Fibroblast of mammary gland (primary cell): ENCODE measurements at regions not wholly inside any gene's neighbourhood (a gene's known extent, or its start where the extent isn't known, plus 50 kb on each side); places are given as distances from the start of the nearest gene placed in this dataset.

Experiments
- DNase-seq: peaks from one replicate; pipeline ENCODE4 v3.0.0-alpha.2; 2010; ENCODE audit warnings: low read depth
- H3K4me3 ChIP-seq: 2 replicates; pipeline ENCODE4 v1.5.1; 2011; ENCODE audit warnings: low read depth, mild to moderate bottlenecking, low read length, moderate library complexity; ENCODE audit not compliant: control insufficient read depth
- TF ChIP-seq, protein P1 (sequence below): conservative IDR thresholded peaks from 2 replicates; pipeline ENCODE4 v1.5.1; 2011; ENCODE audit warnings: low read depth, low read length, inconsistent platforms; ENCODE audit not compliant: control insufficient read depth, insufficient read depth

DNA sequence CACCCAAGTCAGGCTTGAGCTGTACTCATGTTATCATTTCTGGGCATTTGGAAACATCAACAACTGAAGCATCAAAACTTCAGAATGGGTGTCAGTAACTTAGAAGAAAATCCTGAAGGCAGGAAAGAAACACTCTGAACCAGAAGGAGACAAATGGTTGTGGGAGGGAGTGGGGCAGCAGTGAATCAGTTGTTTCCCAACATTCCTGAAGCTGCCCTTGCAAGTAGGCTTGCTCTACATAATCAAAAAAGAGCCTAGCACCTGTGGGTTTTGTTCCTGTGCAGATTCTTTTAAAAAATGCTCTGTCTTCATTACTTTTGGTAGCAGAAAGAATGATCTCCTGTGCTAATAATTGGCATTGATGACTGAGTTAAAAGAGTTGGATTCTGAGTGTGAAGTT is 424.2 kb upstream of the GRIA1 start:
- no peak for DNase-seq
- TF ChIP-seq, protein P1, sequence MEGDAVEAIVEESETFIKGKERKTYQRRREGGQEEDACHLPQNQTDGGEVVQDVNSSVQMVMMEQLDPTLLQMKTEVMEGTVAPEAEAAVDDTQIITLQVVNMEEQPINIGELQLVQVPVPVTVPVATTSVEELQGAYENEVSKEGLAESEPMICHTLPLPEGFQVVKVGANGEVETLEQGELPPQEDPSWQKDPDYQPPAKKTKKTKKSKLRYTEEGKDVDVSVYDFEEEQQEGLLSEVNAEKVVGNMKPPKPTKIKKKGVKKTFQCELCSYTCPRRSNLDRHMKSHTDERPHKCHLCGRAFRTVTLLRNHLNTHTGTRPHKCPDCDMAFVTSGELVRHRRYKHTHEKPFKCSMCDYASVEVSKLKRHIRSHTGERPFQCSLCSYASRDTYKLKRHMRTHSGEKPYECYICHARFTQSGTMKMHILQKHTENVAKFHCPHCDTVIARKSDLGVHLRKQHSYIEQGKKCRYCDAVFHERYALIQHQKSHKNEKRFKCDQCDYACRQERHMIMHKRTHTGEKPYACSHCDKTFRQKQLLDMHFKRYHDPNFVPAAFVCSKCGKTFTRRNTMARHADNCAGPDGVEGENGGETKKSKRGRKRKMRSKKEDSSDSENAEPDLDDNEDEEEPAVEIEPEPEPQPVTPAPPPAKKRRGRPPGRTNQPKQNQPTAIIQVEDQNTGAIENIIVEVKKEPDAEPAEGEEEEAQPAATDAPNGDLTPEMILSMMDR, result no peak
- no peak overlapping the region for H3K4me3 ChIP-seq

DNA sequence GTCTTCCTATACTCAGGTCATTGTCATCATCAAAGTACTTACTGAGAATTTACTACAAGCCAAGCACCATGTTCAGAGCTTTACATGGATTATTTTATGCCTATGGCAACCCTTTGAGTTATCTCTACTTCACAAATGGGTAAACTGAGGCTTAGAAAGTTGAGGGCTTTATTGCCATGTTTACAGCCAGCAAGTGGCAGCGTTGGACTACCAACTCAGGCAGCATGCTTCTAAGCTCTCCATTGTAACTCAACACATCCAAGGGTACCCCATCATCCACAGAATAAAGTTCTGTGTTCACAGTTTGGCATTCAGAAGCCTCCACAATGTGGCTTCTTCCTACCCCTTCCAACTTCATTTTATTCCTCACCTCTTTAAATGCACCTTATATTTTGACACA is 422.6 kb upstream of the GRIA1 start:
- TF ChIP-seq, protein P1, result no peak
- DNase-seq, result no peak
- no peak overlapping the region for H3K4me3 ChIP-seq

DNA sequence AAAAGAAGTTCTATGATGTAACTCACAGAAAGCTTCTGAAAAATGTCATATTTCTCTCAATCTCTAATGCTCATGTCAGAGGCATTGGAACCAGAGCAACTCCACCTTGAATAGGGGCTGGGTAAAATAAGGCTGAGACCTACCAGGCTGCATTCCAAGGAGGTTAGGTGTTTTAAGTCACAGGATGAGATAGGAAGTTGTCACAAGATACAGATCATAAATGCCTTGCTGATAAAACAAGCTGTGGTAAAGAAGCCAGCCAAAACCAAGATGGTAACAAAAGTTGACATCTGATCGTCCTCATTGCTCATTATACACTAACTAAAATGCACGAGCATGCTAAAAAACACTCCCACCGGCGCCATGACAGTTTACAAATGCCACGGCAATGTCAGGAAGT is 411.1 kb upstream of the GRIA1 start:
- TF ChIP-seq, protein P1, result no peak
- no peak overlapping the region for H3K4me3 ChIP-seq
- DNase-seq, result no peak

DNA sequence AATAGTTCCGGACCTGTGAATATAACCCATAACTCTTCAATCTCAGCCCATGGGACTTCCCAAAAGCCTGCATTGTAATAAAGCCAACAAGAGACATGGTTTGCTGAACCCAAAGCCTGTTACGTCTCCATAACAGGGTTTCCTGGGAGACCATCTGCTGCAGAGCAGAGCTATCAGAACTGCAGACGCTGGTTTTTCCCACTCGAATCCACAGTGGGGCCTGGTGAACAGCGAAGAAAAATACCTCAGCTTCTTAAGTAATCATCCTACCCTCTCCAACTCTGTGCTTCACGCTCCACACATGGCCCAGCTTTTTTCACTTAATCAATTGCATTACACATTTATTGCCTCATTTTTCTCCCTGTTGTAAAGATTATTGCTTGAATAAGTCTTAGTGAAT is 409.5 kb upstream of the GRIA1 start:
- TF ChIP-seq, protein P1, result no peak
- no peak overlapping the region for H3K4me3 ChIP-seq
- DNase-seq, result peak; percentile 5

DNA sequence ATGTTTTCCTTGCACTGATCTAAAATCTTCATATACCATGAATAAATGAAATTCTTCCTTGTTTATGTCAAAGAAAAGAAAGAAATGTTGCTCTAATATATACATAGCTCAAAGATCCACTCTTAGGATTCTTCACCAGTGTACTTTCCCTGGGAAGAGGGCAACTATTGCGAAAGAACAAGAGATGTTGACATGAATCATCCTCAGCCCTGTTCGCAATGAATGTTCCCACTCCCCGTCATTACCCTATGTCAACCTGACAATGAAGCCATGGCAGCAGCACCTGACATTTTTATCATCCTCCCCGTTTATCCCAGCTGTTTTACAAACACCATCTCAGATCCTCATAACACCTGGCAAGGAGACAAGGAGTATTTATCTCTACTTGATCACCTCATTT is 409.1 kb upstream of the GRIA1 start:
- TF ChIP-seq, protein P1, result no peak
- peak; percentile 41 for DNase-seq
- no peak overlapping the region for H3K4me3 ChIP-seq

DNA sequence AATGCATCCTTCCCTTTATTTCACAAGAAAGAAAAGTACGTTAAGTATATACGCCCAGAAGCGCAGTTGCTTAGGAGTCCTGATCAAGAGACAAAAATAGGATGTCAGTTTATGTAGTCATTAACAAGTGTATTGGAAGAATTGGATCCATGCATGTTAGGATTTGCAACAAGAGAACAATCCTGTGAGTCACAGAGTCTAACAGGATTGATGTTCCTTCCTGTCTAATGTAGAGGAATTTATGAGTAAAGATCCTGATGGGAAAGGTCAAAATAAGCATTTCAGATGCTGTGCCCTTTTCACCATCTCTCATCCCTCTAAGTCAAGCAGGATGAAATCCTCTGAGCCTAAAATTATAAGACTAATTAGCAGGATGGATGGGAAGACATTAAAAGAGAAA is 406.0 kb upstream of the GRIA1 start:
- no peak for DNase-seq

DNA sequence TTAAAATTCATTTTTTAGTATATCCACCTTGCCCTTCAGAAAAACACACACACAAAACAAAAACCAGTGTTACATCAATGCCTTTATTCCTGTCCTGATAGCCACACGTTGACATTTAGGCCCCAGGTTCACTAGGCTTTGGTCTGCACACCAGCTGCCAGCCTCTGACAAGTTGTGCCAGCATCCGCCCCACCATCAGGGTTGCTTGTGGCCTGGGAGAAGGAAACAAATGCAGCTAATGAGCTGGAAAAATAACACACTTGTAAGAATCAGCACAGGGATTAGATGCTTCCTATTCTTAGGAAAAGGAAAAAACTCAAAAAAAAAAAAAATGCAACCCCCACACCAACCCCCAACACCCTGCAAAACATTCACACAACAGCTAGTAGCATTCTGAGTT is 404.0 kb upstream of the GRIA1 start:
- no peak for DNase-seq
- H3K4me3 ChIP-seq, result no peak overlapping the region
- TF ChIP-seq, protein P1, result no peak

More for the DNA sequence above, 406.0 kb upstream of the GRIA1 start:
- H3K4me3 ChIP-seq, result no peak overlapping the region
- TF ChIP-seq, protein P1, result no peak
